ENCODE measurements at regions not wholly inside any gene's neighbourhood (a gene's known extent, or its start where the extent isn't known, plus 50 kb on each side); places are given as distances from the start of the nearest gene placed in this dataset.

- H3K4me3 ChIP-seq (ENCODE audit: low read depth, low read length): no peak overlapping the region
- no peak for TF ChIP-seq CTCF (IDR thresholded peaks at IDR 0.05; ENCODE audit: low read depth, low read length)
These were observed 808.4 kb downstream of the IGSF11 start for GRCh38 chr3:118226206-118226605.

GRCh38 chr3:118227191-118227590, 807.5 kb downstream of the IGSF11 start:
- TF ChIP-seq CTCF (IDR thresholded peaks at IDR 0.05; ENCODE audit: low read depth, low read length): no peak
- H3K4me3 ChIP-seq (ENCODE audit: low read depth, low read length): no peak overlapping the region

GRCh38 chr3:118228151-118228550, 806.5 kb downstream of the IGSF11 start:
- TF ChIP-seq CTCF (IDR thresholded peaks at IDR 0.05; ENCODE audit: low read depth, low read length): no peak
- no peak overlapping the region for H3K4me3 ChIP-seq (ENCODE audit: low read depth, low read length)

- no peak for TF ChIP-seq CTCF (IDR thresholded peaks at IDR 0.05; ENCODE audit: low read depth, low read length)
These were observed 805.5 kb downstream of the IGSF11 start for GRCh38 chr3:118229196-118229595.

GRCh38 chr3:118231578-118231977, 803.1 kb downstream of the IGSF11 start:
- no peak for TF ChIP-seq CTCF (IDR thresholded peaks at IDR 0.05; ENCODE audit: low read depth, low read length)
- no peak overlapping the region for H3K4me3 ChIP-seq (ENCODE audit: low read depth, low read length)

More at GRCh38 chr3:118229196-118229595, 805.5 kb downstream of the IGSF11 start:
- H3K4me3 ChIP-seq (ENCODE audit: low read depth, low read length): no peak overlapping the region

GRCh38 chr3:118239253-118239652, 795.4 kb downstream of the IGSF11 start:
- H3K4me3 ChIP-seq (ENCODE audit: low read depth, low read length): no peak overlapping the region
- TF ChIP-seq CTCF (IDR thresholded peaks at IDR 0.05; ENCODE audit: low read depth, low read length): no peak

GRCh38 chr3:118244761-118245160, 789.9 kb downstream of the IGSF11 start:
- TF ChIP-seq CTCF (IDR thresholded peaks at IDR 0.05; ENCODE audit: low read depth, low read length): no peak
- no peak overlapping the region for H3K4me3 ChIP-seq (ENCODE audit: low read depth, low read length)

All from WI38 (cell line).